Muscle layer of duodenum (tissue), 2 donors: ENCODE measurements at regions not wholly inside any gene's neighbourhood (a gene's known extent, or its start where the extent isn't known, plus 50 kb on each side); places are given as distances from the start of the nearest gene placed in this dataset.

Experiments used
- H3K27ac ChIP-seq: one replicate; pipeline ENCODE4 v1.7.0; 2013; ENCODE audit warnings: mild to moderate bottlenecking, low read length
- H3K27me3 ChIP-seq: one replicate; pipeline ENCODE4 v1.7.0; 2013; ENCODE audit warnings: low read depth, mild to moderate bottlenecking, control low read depth, low read length
- H3K36me3 ChIP-seq, 2 donors: one replicate each; pipeline ENCODE4 v1.7.0; 2013; ENCODE audit warnings: low read length in 2 of 2, control low read depth in 1 of 2, mild to moderate bottlenecking in 1 of 2; ENCODE audit not compliant: insufficient read depth in 2 of 2, control insufficient read depth in 1 of 2
- H3K4me1 ChIP-seq, 2 donors: one replicate each; pipeline ENCODE4 v1.7.0; 2013; ENCODE audit warnings: low read length in 2 of 2, mild to moderate bottlenecking in 2 of 2, control low read depth in 1 of 2, moderate library complexity in 1 of 2; ENCODE audit not compliant: insufficient read depth in 2 of 2, control insufficient read depth in 1 of 2
- H3K4me3 ChIP-seq, 2 donors: one replicate each; pipeline ENCODE4 v1.7.0; 2013; ENCODE audit warnings: low read length in 2 of 2, low read depth in 1 of 2, mild to moderate bottlenecking in 1 of 2
- H3K9me3 ChIP-seq, 2 donors: one replicate each; pipeline ENCODE4 v1.7.0; 2013; ENCODE audit warnings: low read length in 2 of 2, control low read depth in 1 of 2, mild to moderate bottlenecking in 1 of 2; ENCODE audit not compliant: control insufficient read depth in 1 of 2
- donor health status: healthy.

DNA sequence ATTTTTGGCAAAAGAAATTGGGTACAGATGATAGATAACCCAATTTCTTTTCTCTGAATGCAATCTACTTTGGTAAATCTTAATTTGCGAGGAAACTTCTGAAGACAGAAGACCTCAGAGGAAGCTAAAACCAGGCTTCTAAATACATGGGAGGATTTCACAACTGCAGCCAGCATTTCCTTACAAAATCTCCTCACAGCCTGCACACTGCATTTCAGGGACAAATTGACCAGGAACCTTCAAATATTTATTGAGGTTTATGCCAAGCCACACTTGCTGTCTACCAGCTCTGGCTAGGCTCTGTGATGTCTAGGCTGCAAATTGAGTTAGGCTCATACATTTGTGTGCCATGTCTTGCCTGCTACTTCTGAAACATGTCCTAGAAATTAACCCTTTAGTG, 167.3 kb upstream of the CDH5 start:
- H3K27me3 ChIP-seq: no peaks in the 10 kb centered on the region
- H3K9me3 ChIP-seq: no peaks in the 10 kb centered on the region
- no peak overlapping the region for H3K27ac ChIP-seq
- H3K36me3 ChIP-seq: no peaks in the 10 kb centered on the region
- no peak overlapping the region for H3K4me3 ChIP-seq
- no peaks in the 10 kb centered on the region for H3K4me1 ChIP-seq

GRCh38 chr16:66198641-66199040, 167.8 kb upstream of the CDH5 start:
- Histone ChIP-seq H3K27me3 (no peaks in the 10 kb centered on the region), H3K36me3 (no peaks in the 10 kb centered on the region), H3K9me3 (no peaks in the 10 kb centered on the region), H3K4me1 (no peaks in the 10 kb centered on the region), H3K27ac (no peak overlapping the region), H3K4me3 (no peak overlapping the region)

DNA sequence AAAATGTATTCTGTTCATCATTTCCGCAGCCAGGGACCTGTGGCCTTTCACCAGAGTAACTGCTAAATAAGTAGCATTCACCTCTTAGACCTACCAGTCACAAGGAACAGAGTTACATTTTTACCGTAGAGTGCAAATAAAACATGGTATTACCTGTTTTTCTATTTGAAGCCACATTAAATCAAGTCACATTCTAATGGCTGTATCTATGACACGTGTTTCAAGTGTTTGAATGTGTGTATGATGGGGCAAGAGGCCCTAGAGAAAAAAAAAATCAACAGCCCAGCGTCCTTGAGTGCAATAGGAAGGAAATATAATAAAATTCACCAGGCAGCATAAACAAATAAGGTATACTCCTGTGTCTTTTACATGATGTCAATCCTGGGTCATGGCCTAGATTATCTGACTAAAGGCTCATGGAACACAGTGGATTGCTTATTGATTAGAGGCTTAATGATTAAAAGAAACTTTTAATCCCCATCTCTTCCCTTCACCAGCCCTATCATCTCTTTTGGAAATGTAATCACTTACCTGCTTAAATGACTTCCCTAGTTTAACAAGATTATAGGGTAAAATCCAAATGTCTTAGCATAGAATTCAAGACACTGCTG, 168.7 kb upstream of the CDH5 start:
- Histone ChIP-seq H3K27ac (no peak overlapping the region), H3K4me3 (no peak overlapping the region), H3K9me3 (no peaks in the 10 kb centered on the region), H3K36me3 (no peaks in the 10 kb centered on the region), H3K27me3 (no peaks in the 10 kb centered on the region), H3K4me1 (no peaks in the 10 kb centered on the region)

- Histone ChIP-seq H3K9me3 (no peaks in the 10 kb centered on the region), H3K4me1 (no peaks in the 10 kb centered on the region), H3K27me3 (no peaks in the 10 kb centered on the region), H3K27ac (no peak overlapping the region), H3K36me3 (no peaks in the 10 kb centered on the region), H3K4me3 (no peak overlapping the region)
These were observed 169.7 kb upstream of the CDH5 start for GRCh38 chr16:66196770-66197169.

DNA sequence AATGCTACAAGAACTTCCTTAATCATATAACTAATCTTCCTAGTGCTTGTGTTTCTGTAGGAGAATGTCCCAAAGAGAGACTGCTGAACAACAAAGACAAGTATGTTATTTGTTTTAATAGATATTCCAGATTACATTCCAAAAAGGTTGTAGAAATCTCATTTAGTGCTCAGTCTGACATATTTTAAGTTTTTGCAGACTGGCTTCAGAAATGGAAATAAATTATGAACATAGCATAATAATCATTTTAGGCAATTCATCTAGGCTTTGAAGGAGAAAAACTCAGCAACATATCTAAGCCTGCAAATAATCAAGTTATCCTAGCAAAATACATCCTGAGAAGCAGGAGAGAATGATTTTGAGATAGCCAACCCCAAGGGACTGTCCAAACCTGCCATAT, 171.6 kb upstream of the CDH5 start:
- Histone ChIP-seq H3K27me3 (no peaks in the 10 kb centered on the region), H3K4me1 (peaks cover 0 to 6% of the 10 kb centered on the region in 2 donors), H3K27ac (no peak overlapping the region), H3K36me3 (no peaks in the 10 kb centered on the region), H3K4me3 (no peak overlapping the region), H3K9me3 (no peaks in the 10 kb centered on the region)

GRCh38 chr16:66193543-66194229, 172.8 kb upstream of the CDH5 start:
- Histone ChIP-seq H3K4me3 (no peak overlapping the region), H3K4me1 (peaks cover 0 to 15% of the 10 kb centered on the region in 2 donors), H3K9me3 (no peaks in the 10 kb centered on the region), H3K36me3 (peaks cover 0 to 3% of the 10 kb centered on the region in 2 donors), H3K27ac (no peak overlapping the region), H3K27me3 (no peaks in the 10 kb centered on the region)

GRCh38 chr16:66190411-66190810, 176.1 kb upstream of the CDH5 start:
- Histone ChIP-seq H3K4me1 (peaks cover 0 to 19% of the 10 kb centered on the region in 2 donors), H3K27me3 (no peaks in the 10 kb centered on the region), H3K4me3 (no peak overlapping the region), H3K27ac (no peak overlapping the region), H3K9me3 (no peaks in the 10 kb centered on the region), H3K36me3 (peaks cover 0 to 3% of the 10 kb centered on the region in 2 donors)

DNA sequence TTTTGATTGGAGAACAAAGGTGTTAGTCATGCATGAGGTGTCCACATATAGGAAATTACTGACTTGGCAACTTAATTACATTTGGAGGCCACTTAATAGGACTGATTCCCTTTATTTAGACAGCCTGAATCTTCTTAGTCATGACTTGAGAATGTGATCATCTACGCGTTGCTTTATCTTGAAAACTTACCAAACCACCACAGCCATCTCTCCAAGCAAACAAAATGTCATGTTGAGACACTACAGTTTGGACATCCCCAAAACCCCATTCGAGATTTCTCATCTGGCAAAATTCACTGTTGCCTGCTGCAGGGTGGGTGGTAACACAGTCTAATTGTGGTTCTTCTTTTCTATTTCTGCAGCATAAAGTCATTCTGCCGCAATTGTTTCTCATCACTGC, 176.5 kb upstream of the CDH5 start:
- Histone ChIP-seq H3K36me3 (peaks cover 0 to 3% of the 10 kb centered on the region in 2 donors), H3K4me1 (peaks cover 0 to 19% of the 10 kb centered on the region in 2 donors), H3K4me3 (no peak overlapping the region), H3K9me3 (no peaks in the 10 kb centered on the region), H3K27ac (no peak overlapping the region), H3K27me3 (no peaks in the 10 kb centered on the region)

- Histone ChIP-seq H3K4me1 (peaks cover 0 to 19% of the 10 kb centered on the region in 2 donors), H3K27ac (no peak overlapping the region), H3K4me3 (no peak overlapping the region), H3K36me3 (peaks cover 0 to 3% of the 10 kb centered on the region in 2 donors), H3K27me3 (no peaks in the 10 kb centered on the region), H3K9me3 (no peaks in the 10 kb centered on the region)
These were observed 177.4 kb upstream of the CDH5 start for GRCh38 chr16:66188917-66189725.

- Histone ChIP-seq H3K4me1 (peaks cover 0 to 19% of the 10 kb centered on the region in 2 donors), H3K27ac (no peak overlapping the region), H3K9me3 (no peaks in the 10 kb centered on the region), H3K36me3 (peaks cover 0 to 3% of the 10 kb centered on the region in 2 donors), H3K4me3 (no peak overlapping the region), H3K27me3 (no peaks in the 10 kb centered on the region)
These were observed 180.2 kb upstream of the CDH5 start for GRCh38 chr16:66186251-66186785.

DNA sequence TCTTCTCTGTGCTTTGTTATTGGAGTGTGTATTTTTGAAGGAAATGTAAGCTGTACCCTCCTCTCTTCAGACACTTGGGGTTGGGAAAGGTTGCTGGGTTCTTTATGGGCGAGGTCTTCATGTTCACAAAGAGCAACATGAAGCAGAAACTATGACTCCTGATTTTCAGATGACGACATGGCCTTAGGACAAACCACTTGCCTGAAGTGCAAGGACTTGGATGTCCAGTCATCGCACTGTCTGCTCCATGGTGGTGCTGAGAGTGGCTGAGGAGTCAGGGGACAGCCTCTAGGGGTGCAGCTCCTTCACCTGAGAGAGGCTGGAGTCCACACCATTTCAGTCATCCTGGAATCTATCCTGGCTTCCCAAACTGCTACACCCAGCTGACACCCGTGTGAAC, 183.9 kb upstream of the CDH5 start:
- Histone ChIP-seq H3K27me3 (no peaks in the 10 kb centered on the region), H3K36me3 (no peaks in the 10 kb centered on the region), H3K9me3 (no peaks in the 10 kb centered on the region)

More for the DNA sequence above, 183.9 kb upstream of the CDH5 start:
- no peak overlapping the region for H3K27ac ChIP-seq
- no peaks in the 10 kb centered on the region for H3K4me1 ChIP-seq
- no peak overlapping the region for H3K4me3 ChIP-seq
